ENCODE measurements at regions not wholly inside any gene's neighbourhood (a gene's known extent, or its start where the extent isn't known, plus 50 kb on each side); places are given as distances from the start of the nearest gene placed in this dataset.
A peak's percentile ranks its signal among the peaks of the same experiment; 100 is the strongest.

GRCh38 chrX:9311421-9312160, 153.3 kb upstream of the TBL1X start:
- no peak overlapping the region for H3K27ac Mint-ChIP-seq
- peaks cover 6% of the 10 kb centered on the region for H3K27me3 Mint-ChIP-seq (ENCODE audit: insufficient read depth, low read depth)
- no peak overlapping the region for H3K4me3 ChIP-seq
- peaks cover 4% of the 10 kb centered on the region for H3K4me1 Mint-ChIP-seq
- no peak overlapping the region for H3K4me2 ChIP-seq
- no peak for DNase-seq (ENCODE audit: low spot score)
- no peaks in the 10 kb centered on the region for H3K27me3 ChIP-seq
- no peak overlapping the region for H3K27ac ChIP-seq
- H2AFZ ChIP-seq (replicated peaks) = no peak overlapping the region
- H3K36me3 ChIP-seq = no peaks in the 10 kb centered on the region
- no peaks in the 10 kb centered on the region for H4K20me1 ChIP-seq (ENCODE audit: low read depth)
- no peaks in the 10 kb centered on the region for H3F3A ChIP-seq (ENCODE audit: low read depth)
- H3K4me1 ChIP-seq = no peaks in the 10 kb centered on the region
- H3K36me3 Mint-ChIP-seq = no peaks in the 10 kb centered on the region
- no peaks in the 10 kb centered on the region for H3K9me3 Mint-ChIP-seq
- no peak overlapping the region for H3K9ac ChIP-seq
- no peaks in the 10 kb centered on the region for H3K79me2 ChIP-seq (ENCODE audit: low read depth)
- no peaks in the 10 kb centered on the region for H3K9me3 ChIP-seq (ENCODE audit: low read depth)
- TF ChIP-seq EZH2 (IDR thresholded peaks at IDR 0.05) (no peak), EZH2phosphoT487 (IDR thresholded peaks at IDR 0.05) (no peak), CTCF (IDR thresholded peaks at IDR 0.05) (no peak)
- no peak overlapping the region for H3K4me3 Mint-ChIP-seq

GRCh38 chrX:9312922-9313867, 151.7 kb upstream of the TBL1X start:
- no peaks in the 10 kb centered on the region for H3K79me2 ChIP-seq (ENCODE audit: low read depth)
- DNase-seq (ENCODE audit: low spot score) = no peak
- no peaks in the 10 kb centered on the region for H3K27me3 ChIP-seq
- H3K4me1 ChIP-seq = no peaks in the 10 kb centered on the region
- no peaks in the 10 kb centered on the region for H4K20me1 ChIP-seq (ENCODE audit: low read depth)
- no peak overlapping the region for H3K4me2 ChIP-seq
- Mint-ChIP-seq H3K36me3 (no peaks in the 10 kb centered on the region), H3K27me3 (ENCODE audit: insufficient read depth, low read depth) (peaks cover 9% of the 10 kb centered on the region), H3K4me1 (peaks cover 11% of the 10 kb centered on the region), H3K9me3 (no peaks in the 10 kb centered on the region), H3K4me3 (no peak overlapping the region), H3K27ac (no peak overlapping the region)
- no peak overlapping the region for H3K27ac ChIP-seq
- H3K4me3 ChIP-seq = no peak overlapping the region
- H3K9ac ChIP-seq = no peak overlapping the region
- no peaks in the 10 kb centered on the region for H3K9me3 ChIP-seq (ENCODE audit: low read depth)
- no peak overlapping the region for H2AFZ ChIP-seq (replicated peaks)
- H3K36me3 ChIP-seq = no peaks in the 10 kb centered on the region
- peak; percentile 65 for TF ChIP-seq CTCF (IDR thresholded peaks at IDR 0.05)
- no peak for TF ChIP-seq EZH2 (IDR thresholded peaks at IDR 0.05)
- no peaks in the 10 kb centered on the region for H3F3A ChIP-seq (ENCODE audit: low read depth)

GRCh38 chrX:9315086-9315485, 149.8 kb upstream of the TBL1X start:
- H3F3A ChIP-seq (ENCODE audit: low read depth) = no peaks in the 10 kb centered on the region
- Mint-ChIP-seq H3K4me3 (no peak overlapping the region), H3K4me1 (peaks cover 14% of the 10 kb centered on the region), H3K27me3 (ENCODE audit: insufficient read depth, low read depth) (peaks cover 9% of the 10 kb centered on the region), H3K27ac (no peak overlapping the region), H3K9me3 (no peaks in the 10 kb centered on the region), H3K36me3 (no peaks in the 10 kb centered on the region)
- H3K4me2 ChIP-seq = no peak overlapping the region
- H3K27ac ChIP-seq = no peak overlapping the region
- H3K9me3 ChIP-seq (ENCODE audit: low read depth) = no peaks in the 10 kb centered on the region
- TF ChIP-seq EZH2phosphoT487 (IDR thresholded peaks at IDR 0.05) (no peak), EZH2 (IDR thresholded peaks at IDR 0.05) (no peak), CTCF (IDR thresholded peaks at IDR 0.05) (no peak)
- H3K4me1 ChIP-seq = no peaks in the 10 kb centered on the region
- H2AFZ ChIP-seq (replicated peaks) = no peak overlapping the region
- DNase-seq (ENCODE audit: low spot score) = no peak
- no peaks in the 10 kb centered on the region for H4K20me1 ChIP-seq (ENCODE audit: low read depth)
- no peaks in the 10 kb centered on the region for H3K36me3 ChIP-seq
- no peaks in the 10 kb centered on the region for H3K27me3 ChIP-seq
- H3K79me2 ChIP-seq (ENCODE audit: low read depth) = no peaks in the 10 kb centered on the region
- no peak overlapping the region for H3K9ac ChIP-seq
- no peak overlapping the region for H3K4me3 ChIP-seq

Measured in neural progenitor cell (in vitro differentiated cells).